Transverse colon (tissue), 3 donors: ENCODE measurements at regions not wholly inside any gene's neighbourhood (a gene's known extent, or its start where the extent isn't known, plus 50 kb on each side); places are given as distances from the start of the nearest gene placed in this dataset.

ENCODE experiments used
- CTCF ChIP-seq, 5 experiments: fragments of 200-600 bp in 3 of 5; fragments of 450-650 bp in 2 of 5; sonication (generic) in 3 of 5; IDR thresholded peaks; 1 replicate in 2 of 5; 2 replicates in 3 of 5; pipeline ENCODE4 v1.5.1; 2016 to 2017; ENCODE audit warnings: antibody characterized with exemption in 5 of 5, inconsistent platforms in 3 of 5, mild to moderate bottlenecking in 2 of 5, moderate library complexity in 1 of 5
- POLR2A ChIP-seq: fragments of 450-650 bp; IDR thresholded peaks from one replicate; pipeline ENCODE4 v1.6.1; 2016; ENCODE audit warnings: antibody characterized with exemption, mild to moderate bottlenecking, moderate library complexity

GRCh38 chrY:15446861-15447260 lies 922.5 kb downstream of the NLGN4Y start:
- TF ChIP-seq POLR2A (no peak), CTCF (IDR thresholded peaks at IDR 0.05) (no peak)
